NT2/D1 (cell line): ENCODE measurements at regions not wholly inside any gene's neighbourhood (a gene's known extent, or its start where the extent isn't known, plus 50 kb on each side); places are given as distances from the start of the nearest gene placed in this dataset.

Source experiments
- DNase-seq: peaks from one replicate; pipeline ENCODE4 v3.0.0-alpha.2; 2011; ENCODE audit warnings: low read depth, low spot score
- H3K27me3 ChIP-seq: 2 replicates; pipeline ENCODE4 v1.6.0; 2011; ENCODE audit warnings: mild to moderate bottlenecking; ENCODE audit not compliant: insufficient read length, insufficient read depth
- H3K36me3 ChIP-seq: 2 replicates; pipeline ENCODE4 v1.6.1; 2011; ENCODE audit warnings: mild to moderate bottlenecking, low read length, mixed read lengths; ENCODE audit not compliant: insufficient read depth, insufficient read length
- H3K4me1 ChIP-seq: 2 replicates; pipeline ENCODE4 v1.5.1; 2011; ENCODE audit not compliant: insufficient read depth, insufficient read length
- H3K4me3 ChIP-seq: 2 replicates; pipeline ENCODE4 v1.5.1; 2011; ENCODE audit warnings: low read depth; ENCODE audit not compliant: insufficient read length
- H3K9ac ChIP-seq: 2 replicates; pipeline ENCODE4 v1.6.0; 2011; ENCODE audit warnings: low read depth; ENCODE audit not compliant: insufficient read length
- H3K9me3 ChIP-seq: 2 replicates; pipeline ENCODE4 v1.5.1; 2011; ENCODE audit warnings: mild to moderate bottlenecking, low read length; ENCODE audit not compliant: insufficient read depth
- SUZ12 ChIP-seq: IDR thresholded peaks from 2 replicates; pipeline ENCODE4 v1.6.1; 2011; ENCODE audit not compliant: insufficient read length, insufficient read depth; ENCODE audit errors: extremely low read depth
- YY1 ChIP-seq: IDR thresholded peaks from 2 replicates; pipeline ENCODE4 v1.6.1; 2011; ENCODE audit not compliant: insufficient read length, insufficient read depth
- ZNF274 ChIP-seq: IDR thresholded peaks from 2 replicates; pipeline ENCODE4 v1.6.1; 2011; ENCODE audit warnings: mild to moderate bottlenecking, low read depth, low read length

DNA sequence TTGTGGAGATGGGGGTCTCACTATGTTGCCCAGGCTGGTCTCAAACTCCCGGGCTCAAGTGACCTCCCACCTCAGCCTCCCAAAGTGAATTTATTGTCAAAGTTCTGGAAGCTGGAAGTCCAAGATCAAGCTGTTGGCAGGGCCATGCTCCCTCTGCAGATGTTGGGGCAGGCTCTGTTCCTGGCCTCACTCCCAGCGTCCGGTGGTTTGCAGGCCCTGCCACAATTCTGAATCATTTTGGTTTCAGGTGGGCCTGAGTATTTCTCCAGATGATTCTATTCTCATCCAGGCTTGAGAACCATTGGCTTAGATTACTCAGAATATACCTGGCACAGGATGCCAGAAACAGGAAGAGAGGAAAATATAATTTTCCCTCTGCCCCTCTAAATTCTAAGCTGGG is 737.4 kb downstream of the TNS3 start:
- no peaks in the 10 kb centered on the region for H3K4me1 ChIP-seq
- H3K9ac ChIP-seq, result no peak overlapping the region
- no peaks in the 10 kb centered on the region for H3K36me3 ChIP-seq
- H3K27me3 ChIP-seq, result no peaks in the 10 kb centered on the region
- no peak for DNase-seq
- H3K4me3 ChIP-seq, result no peak overlapping the region
- no peak for TF ChIP-seq ZNF274
- TF ChIP-seq YY1, result no peak
- no peak for TF ChIP-seq SUZ12
- H3K9me3 ChIP-seq, result no peaks in the 10 kb centered on the region

DNA sequence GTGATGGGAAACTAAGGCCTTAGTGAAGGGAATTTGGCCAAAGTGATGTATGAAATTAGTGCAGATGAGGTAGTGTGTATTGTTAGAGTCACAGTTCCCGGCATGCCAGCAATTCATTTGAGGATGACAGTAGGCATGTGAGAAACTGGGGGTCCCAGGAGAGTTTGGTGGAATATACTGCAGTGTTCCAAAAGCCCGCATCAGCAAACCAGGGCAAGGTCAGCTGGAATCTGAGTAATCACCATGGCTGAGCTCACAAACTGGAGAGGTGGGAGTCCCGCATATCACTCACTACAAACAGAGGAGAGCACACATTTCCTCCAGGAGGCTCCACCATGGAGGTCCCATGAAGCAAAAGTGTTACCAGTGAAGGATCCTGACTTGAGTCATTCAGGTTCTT is 740.7 kb downstream of the TNS3 start:
- Histone ChIP-seq H3K36me3 (no peaks in the 10 kb centered on the region), H3K27me3 (no peaks in the 10 kb centered on the region), H3K4me1 (no peaks in the 10 kb centered on the region), H3K4me3 (no peak overlapping the region), H3K9ac (no peak overlapping the region), H3K9me3 (no peaks in the 10 kb centered on the region)
- TF ChIP-seq ZNF274 (no peak), YY1 (no peak), SUZ12 (no peak)
- no peak for DNase-seq

DNA sequence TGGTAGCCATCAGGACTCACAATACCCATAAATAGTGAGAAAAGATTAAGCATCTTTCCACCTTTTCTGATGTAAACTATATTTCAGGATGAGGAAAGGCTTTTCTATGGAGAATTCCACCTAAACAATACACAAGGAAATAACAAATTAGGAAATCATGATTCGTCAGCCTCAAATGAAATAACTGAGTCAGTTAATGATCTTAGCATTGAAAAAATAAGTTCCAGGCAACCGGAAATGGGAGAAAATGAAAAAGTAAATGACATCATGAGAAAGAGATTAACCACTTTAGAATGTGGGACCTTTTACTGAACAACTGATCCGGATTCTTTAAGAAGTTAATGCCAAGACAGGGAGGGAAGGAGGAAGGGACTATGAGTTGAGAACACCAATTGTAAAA is 742.3 kb downstream of the TNS3 start:
- Histone ChIP-seq H3K4me3 (no peak overlapping the region), H3K4me1 (no peaks in the 10 kb centered on the region), H3K27me3 (no peaks in the 10 kb centered on the region), H3K9me3 (no peaks in the 10 kb centered on the region), H3K9ac (no peak overlapping the region), H3K36me3 (no peaks in the 10 kb centered on the region)
- TF ChIP-seq YY1 (no peak), ZNF274 (no peak), SUZ12 (no peak)
- DNase-seq, result no peak

DNA sequence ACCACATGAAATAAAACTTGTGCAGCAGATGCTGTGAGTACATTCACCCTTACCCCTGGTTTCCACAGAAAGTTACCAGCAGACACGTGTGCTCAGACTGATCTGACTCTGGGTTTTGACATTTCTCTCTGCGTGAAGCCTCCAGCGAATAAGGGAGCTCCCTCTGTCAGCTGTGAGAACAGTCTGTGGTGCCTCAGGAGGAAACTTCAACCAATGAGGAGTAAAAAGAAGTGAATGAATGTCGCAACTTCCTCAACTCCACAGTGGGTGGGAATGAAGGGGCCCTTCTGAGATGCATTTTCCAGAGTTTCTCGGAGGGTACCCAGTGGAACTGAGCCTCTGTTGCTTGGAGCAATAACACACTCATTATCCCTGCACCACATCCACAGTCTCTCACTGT is 743.4 kb downstream of the TNS3 start:
- Histone ChIP-seq H3K4me1 (no peaks in the 10 kb centered on the region), H3K27me3 (no peaks in the 10 kb centered on the region), H3K36me3 (no peaks in the 10 kb centered on the region), H3K9me3 (no peaks in the 10 kb centered on the region), H3K4me3 (no peak overlapping the region), H3K9ac (no peak overlapping the region)
- TF ChIP-seq SUZ12, result no peak
- TF ChIP-seq YY1, result no peak
- no peak for TF ChIP-seq ZNF274
- no peak for DNase-seq

DNA sequence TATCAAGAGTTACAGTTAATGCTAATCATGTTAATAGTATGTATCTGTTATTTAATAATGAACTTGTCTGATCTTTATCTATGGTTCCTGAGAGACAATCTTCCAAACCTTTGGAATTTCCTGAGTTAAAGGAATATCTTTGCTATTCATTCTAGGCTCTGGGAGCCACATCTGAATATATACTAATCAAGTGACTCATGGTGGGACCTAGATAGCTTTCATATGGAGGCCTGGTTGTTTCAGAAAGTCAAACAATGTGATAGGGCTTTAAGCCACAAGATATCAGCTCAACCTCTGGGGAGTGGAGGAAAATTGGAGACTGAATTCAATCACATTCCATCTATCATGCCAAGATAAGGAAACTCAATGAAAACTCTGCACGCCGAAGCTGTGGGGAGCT is 746.4 kb downstream of the TNS3 start:
- DNase-seq, result no peak
- H3K4me3 ChIP-seq, result no peak overlapping the region
- H3K9me3 ChIP-seq, result no peaks in the 10 kb centered on the region
- no peaks in the 10 kb centered on the region for H3K27me3 ChIP-seq
- H3K36me3 ChIP-seq, result no peaks in the 10 kb centered on the region
- H3K9ac ChIP-seq, result no peak overlapping the region
- H3K4me1 ChIP-seq, result no peaks in the 10 kb centered on the region
- no peak for TF ChIP-seq YY1
- TF ChIP-seq SUZ12, result no peak
- no peak for TF ChIP-seq ZNF274

DNA sequence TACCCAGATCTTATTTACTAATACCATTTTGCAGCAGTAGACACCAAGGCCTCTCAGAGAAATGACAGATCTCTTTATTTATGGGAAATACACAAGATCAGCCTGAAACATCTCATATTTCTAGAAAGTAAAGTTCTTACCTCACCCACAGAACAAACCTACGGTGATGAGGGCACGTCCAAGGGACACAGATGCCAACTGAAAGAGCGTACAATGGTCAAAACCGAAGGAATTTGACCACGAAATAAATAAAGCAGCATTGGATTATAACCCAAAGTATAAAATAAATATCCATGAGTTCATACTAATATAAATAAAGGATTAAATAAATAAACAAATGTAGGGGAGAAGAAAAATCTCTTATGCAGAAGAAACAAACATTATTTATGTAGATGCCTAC is 747.0 kb downstream of the TNS3 start:
- Histone ChIP-seq H3K9ac (no peak overlapping the region), H3K9me3 (no peaks in the 10 kb centered on the region), H3K27me3 (no peaks in the 10 kb centered on the region), H3K4me3 (no peak overlapping the region), H3K36me3 (no peaks in the 10 kb centered on the region), H3K4me1 (no peaks in the 10 kb centered on the region)
- no peak for DNase-seq
- TF ChIP-seq ZNF274 (no peak), YY1 (no peak), SUZ12 (no peak)

DNA sequence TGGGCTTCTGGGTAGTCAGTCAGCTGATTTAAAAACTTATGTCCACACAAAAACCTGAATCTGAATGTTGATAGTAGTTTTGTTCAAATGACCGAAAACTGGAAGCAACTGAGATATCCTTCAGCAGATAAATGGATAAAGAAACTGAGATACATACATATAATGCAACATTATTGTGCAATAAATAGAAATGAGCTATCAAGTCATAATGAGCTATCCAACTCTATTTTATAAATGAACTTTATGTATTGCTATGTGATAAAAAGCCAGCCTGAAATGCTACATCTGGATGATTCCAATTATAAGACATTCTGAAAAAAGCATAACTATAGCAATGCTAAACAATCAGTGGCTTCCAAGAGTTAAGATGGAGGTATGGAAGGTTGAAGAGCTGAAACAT is 748.7 kb downstream of the TNS3 start:
- Histone ChIP-seq H3K9ac (no peak overlapping the region), H3K27me3 (no peaks in the 10 kb centered on the region), H3K9me3 (no peaks in the 10 kb centered on the region; the same call in 1 of the 2 replicates), H3K4me3 (no peak overlapping the region), H3K36me3 (no peaks in the 10 kb centered on the region), H3K4me1 (no peaks in the 10 kb centered on the region)
- no peak for DNase-seq
- TF ChIP-seq YY1 (no peak), SUZ12 (no peak), ZNF274 (no peak)

DNA sequence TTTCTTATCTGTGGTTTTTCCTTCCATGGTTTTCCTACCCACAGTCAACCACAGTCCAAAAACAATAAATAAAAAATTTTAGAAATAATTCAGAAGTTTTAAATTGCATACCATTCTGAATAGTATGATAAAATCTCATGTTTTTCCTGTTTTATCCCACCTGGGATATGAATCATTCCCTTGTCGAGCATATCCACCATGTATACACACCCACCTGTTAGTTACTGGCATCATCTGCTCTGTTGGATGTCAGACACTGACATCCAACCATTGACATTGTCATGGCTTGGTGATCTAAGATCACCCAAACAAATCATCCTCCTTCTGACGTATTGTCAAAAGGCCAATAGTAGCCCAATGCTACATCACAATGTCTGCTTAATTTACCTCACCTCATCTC is 749.8 kb downstream of the TNS3 start:
- Histone ChIP-seq H3K27me3 (no peaks in the 10 kb centered on the region), H3K4me3 (no peak overlapping the region), H3K9ac (no peak overlapping the region), H3K9me3 (peaks cover 7% of the 10 kb centered on the region; the same call in 1 of the 2 replicates), H3K4me1 (peaks cover 3% of the 10 kb centered on the region), H3K36me3 (no peaks in the 10 kb centered on the region)
- no peak for DNase-seq
- TF ChIP-seq ZNF274, result no peak
- no peak for TF ChIP-seq YY1
- TF ChIP-seq SUZ12, result no peak
